SK-N-SH treated with all-trans-retinoic acid at 6 μM for 48 hours (cell line): ENCODE measurements at regions not wholly inside any gene's neighbourhood (a gene's known extent, or its start where the extent isn't known, plus 50 kb on each side); places are given as distances from the start of the nearest gene placed in this dataset.
"Not testable (repeated sequence)": the region's sequence is repeated elsewhere in the genome, so short reads cannot be mapped to it uniquely, and the experiment has no call there.

Experiments used
- ATAC-seq: fragments of 200-7000 bp; cut with Tn5 transposase; 3 replicates; pipeline ENCODE4 v1.9.1; 2020; ENCODE audit warnings: mild to moderate bottlenecking, moderate library complexity
- ARNTL ChIP-seq: fragments of 450-650 bp; formaldehyde crosslinking; IDR thresholded peaks from 2 replicates; pipeline ENCODE4 v1.5.0; 2020; ENCODE audit warnings: low read depth, mild to moderate bottlenecking, moderate library complexity, borderline replicate concordance
- BACH2 ChIP-seq: fragments of 250-450 bp; sonication (Bioruptor Pico); IDR thresholded peaks from 2 replicates; pipeline ENCODE4 v1.9.0; 2021; ENCODE audit warnings: mild to moderate bottlenecking, borderline replicate concordance
- CSDC2 ChIP-seq: fragments of 250-450 bp; sonication (Bioruptor Pico); IDR thresholded peaks from 2 replicates; pipeline ENCODE4 v1.5.0; 2020; ENCODE audit warnings: mild to moderate bottlenecking, moderate library complexity
- CSRNP3 ChIP-seq: fragments of 250-450 bp; sonication (Bioruptor Pico); IDR thresholded peaks from 2 replicates; pipeline ENCODE4 v1.5.1; 2021; ENCODE audit warnings: mild to moderate bottlenecking, moderate library complexity
- ESRRG ChIP-seq: fragments of 250-450 bp; sonication (Bioruptor Pico); IDR thresholded peaks from 2 replicates; pipeline ENCODE4 v1.6.1; 2021; ENCODE audit warnings: mild to moderate bottlenecking
- ISL1 ChIP-seq: fragments of 250-450 bp; sonication (Bioruptor Pico); IDR thresholded peaks from 2 replicates; pipeline ENCODE4 v2.1.2; 2022; ENCODE audit warnings: mild to moderate bottlenecking, moderate library complexity
- OSR1 ChIP-seq: fragments of 250-450 bp; sonication (Bioruptor Pico); IDR thresholded peaks from 2 replicates; pipeline ENCODE4 v1.8.0; 2022; ENCODE audit warnings: moderate library complexity, mild to moderate bottlenecking, inconsistent platforms
- PATZ1 ChIP-seq: fragments of 250-450 bp; sonication (Bioruptor Pico); IDR thresholded peaks from 2 replicates; pipeline ENCODE4 v1.8.0; 2020; ENCODE audit warnings: mild to moderate bottlenecking, moderate library complexity, borderline replicate concordance
- POU6F1 ChIP-seq: fragments of 250-450 bp; sonication (Bioruptor Pico); IDR thresholded peaks from 2 replicates; pipeline ENCODE4 v1.8.0; 2021; ENCODE audit warnings: low read depth, mild to moderate bottlenecking, moderate library complexity, borderline replicate concordance
- RARB ChIP-seq: fragments of 250-450 bp; sonication (Bioruptor Pico); IDR thresholded peaks from 2 replicates; pipeline ENCODE4 v1.8.0; 2021; ENCODE audit warnings: mild to moderate bottlenecking, moderate library complexity
- SNAI2 ChIP-seq: fragments of 250-450 bp; sonication (Bioruptor Pico); IDR thresholded peaks from 2 replicates; pipeline ENCODE4 v1.5.0; 2020; ENCODE audit warnings: mild to moderate bottlenecking, moderate library complexity
- TCF4 ChIP-seq: fragments of 250-450 bp; sonication (Bioruptor Pico); IDR thresholded peaks from 2 replicates; pipeline ENCODE4 v1.8.0; 2021; ENCODE audit warnings: mild to moderate bottlenecking, moderate library complexity, borderline replicate concordance
- ZC3H10 ChIP-seq: fragments of 250-450 bp; sonication (Bioruptor Pico); IDR thresholded peaks from 2 replicates; pipeline ENCODE4 v1.5.1; 2021; ENCODE audit warnings: mild to moderate bottlenecking, moderate library complexity
- ZFP3 ChIP-seq: fragments of 250-450 bp; sonication (Bioruptor Pico); IDR thresholded peaks from 2 replicates; pipeline ENCODE4 v1.5.0; 2020; ENCODE audit warnings: mild to moderate bottlenecking, moderate library complexity
- ZFP30 ChIP-seq: fragments of 450-650 bp; formaldehyde crosslinking; IDR thresholded peaks from 2 replicates; pipeline ENCODE4 v1.5.0; 2022; ENCODE audit warnings: mild to moderate bottlenecking, moderate library complexity
- ZNF565 ChIP-seq: fragments of 450-650 bp; formaldehyde crosslinking; conservative IDR thresholded peaks from 2 replicates; pipeline ENCODE4 v1.5.0; 2020; ENCODE audit warnings: low read depth, mild to moderate bottlenecking, moderate library complexity
- ZNF8 ChIP-seq: fragments of 450-650 bp; formaldehyde crosslinking; IDR thresholded peaks from 2 replicates; pipeline ENCODE4 v1.5.0; 2020; ENCODE audit warnings: mild to moderate bottlenecking, moderate library complexity

GRCh38 chr12:46970636-46971035 lies 108.8 kb upstream of the PCED1B start (continued):
- TF ChIP-seq ZFP3 (no peak), SNAI2 (CRISPR knock-in tag) (no peak)

GRCh38 chr12:46973937-46974336 lies 105.5 kb upstream of the PCED1B start:
- ATAC-seq = not testable (repeated sequence)

- no peak for TF ChIP-seq PATZ1 (CRISPR knock-in tag)
- no peak for TF ChIP-seq ARNTL (CRISPR knock-in tag)
- TF ChIP-seq TCF4 (CRISPR knock-in tag) = no peak
- TF ChIP-seq ZC3H10 (CRISPR knock-in tag) = no peak
- TF ChIP-seq OSR1 (CRISPR knock-in tag) = no peak
- TF ChIP-seq ZNF8 (CRISPR knock-in tag) = no peak
- no peak for TF ChIP-seq BACH2 (CRISPR knock-in tag)
- no peak for TF ChIP-seq SNAI2 (CRISPR knock-in tag)
- no peak for TF ChIP-seq ESRRG
- no peak for TF ChIP-seq RARB (CRISPR knock-in tag)
- TF ChIP-seq ISL1 (CRISPR knock-in tag) = no peak
- TF ChIP-seq, all 23 proteins: peak for 0
- no peak for ATAC-seq
Measured at GRCh38 chr12:46977871-46978375, 101.5 kb upstream of the PCED1B start.

- TF ChIP-seq POU6F1 (CRISPR knock-in tag) = no peak
- no peak for TF ChIP-seq ZFP30
Measured at GRCh38 chr12:46981622-46982021, 97.8 kb upstream of the PCED1B start.

GRCh38 chr12:46982629-46983392 lies 96.6 kb upstream of the PCED1B start:
- TF ChIP-seq ISL1 (CRISPR knock-in tag) = no peak
- ATAC-seq = peak; percentile 12; the same call in 2 of the 3 replicates

More at GRCh38 chr12:46981622-46982021, 97.8 kb upstream of the PCED1B start:
- ATAC-seq = no peak

- no peak for TF ChIP-seq POU6F1 (CRISPR knock-in tag)
- TF ChIP-seq ZNF8 (CRISPR knock-in tag) = no peak
- no peak for TF ChIP-seq CSRNP3 (CRISPR knock-in tag)
- TF ChIP-seq SNAI2 (CRISPR knock-in tag) = no peak
- no peak for TF ChIP-seq ZNF565 (CRISPR knock-in tag)
- TF ChIP-seq OSR1 (CRISPR knock-in tag) = no peak
- TF ChIP-seq PATZ1 (CRISPR knock-in tag) = no peak
- no peak for TF ChIP-seq CSDC2 (CRISPR knock-in tag)
- ATAC-seq = peak; percentile 53
Measured at GRCh38 chr12:46983393-46983793, 96.0 kb upstream of the PCED1B start.
